Smooth muscle cell (in vitro differentiated cells): ENCODE measurements at regions not wholly inside any gene's neighbourhood (a gene's known extent, or its start where the extent isn't known, plus 50 kb on each side); places are given as distances from the start of the nearest gene placed in this dataset.

ENCODE experiments used
- DNase-seq: peaks from one replicate; lab custom pipeline; 2025; ENCODE audit not compliant: unreplicated experiment; lab: John Stamatoyannopoulos, UW
- H2AFZ ChIP-seq: fragments of 200-600 bp; sonication (generic); 2 replicates; pipeline ENCODE4 v1.6.0; 2016; ENCODE audit warnings: antibody characterized with exemption, low read depth, mild to moderate bottlenecking
- H3F3A ChIP-seq: fragments of 200-600 bp; sonication (generic); 2 replicates; pipeline ENCODE4 v1.6.0; 2017; ENCODE audit warnings: antibody characterized with exemption, low read depth
- H3K27ac ChIP-seq: fragments of 200-600 bp; sonication (generic); 2 replicates; pipeline ENCODE4 v1.5.1; 2016; ENCODE audit warnings: low read depth, mild to moderate bottlenecking
- H3K27me3 ChIP-seq: fragments of 200-600 bp; sonication (generic); 2 replicates; pipeline ENCODE4 v1.6.1; 2016; ENCODE audit warnings: low read depth, mild to moderate bottlenecking
- H3K36me3 ChIP-seq: fragments of 200-600 bp; sonication (generic); 2 replicates; pipeline ENCODE4 v1.5.1; 2016; ENCODE audit warnings: low read depth
- H3K4me1 ChIP-seq: fragments of 200-600 bp; sonication (generic); 2 replicates; pipeline ENCODE4 v1.5.1; 2016; ENCODE audit warnings: low read depth
- H3K4me2 ChIP-seq: fragments of 200-600 bp; sonication (generic); 2 replicates; pipeline ENCODE4 v1.6.0; 2016; ENCODE audit warnings: mild to moderate bottlenecking
- H3K4me3 ChIP-seq: fragments of 200-600 bp; sonication (generic); 2 replicates; pipeline ENCODE4 v1.5.1; 2016; ENCODE audit warnings: mild to moderate bottlenecking
- H3K79me2 ChIP-seq: fragments of 200-600 bp; sonication (generic); 2 replicates; pipeline ENCODE4 v1.6.0; 2016; ENCODE audit warnings: low read depth, mild to moderate bottlenecking
- H3K9ac ChIP-seq: fragments of 200-600 bp; sonication (generic); 2 replicates; pipeline ENCODE4 v1.6.0; 2016; ENCODE audit warnings: low read depth
- H3K9me3 ChIP-seq: fragments of 200-600 bp; sonication (generic); replicated peaks from 2 replicates; pipeline ENCODE4 v1.5.1; 2016; ENCODE audit warnings: low read depth
- H4K20me1 ChIP-seq: fragments of 200-600 bp; sonication (generic); 2 replicates; pipeline ENCODE4 v1.6.0; 2016; ENCODE audit warnings: low read depth
- WGBS: methylation state at CpG from one replicate; pipeline ENCODE4 v1.1.7; 2016; ENCODE audit warnings: low lambda C conversion rate; 5-methylcytosine and 5-hydroxymethylcytosine counted together
- TF ChIP-seq, protein P1 (sequence below): fragments of 200-600 bp; sonication (generic); IDR thresholded peaks from 2 replicates; pipeline ENCODE4 v1.5.1; 2017; ENCODE audit warnings: borderline replicate concordance, mild to moderate bottlenecking, antibody characterized with exemption; ENCODE audit not compliant: insufficient read depth, poor library complexity, severe bottlenecking

- Histone ChIP-seq H3K27me3 (peaks cover 11% of the 10 kb centered on the region), H3K79me2 (no peaks in the 10 kb centered on the region), H3K4me1 (peaks cover 5% of the 10 kb centered on the region), H3F3A (no peaks in the 10 kb centered on the region), H3K9me3 (no peaks in the 10 kb centered on the region), H4K20me1 (no peaks in the 10 kb centered on the region), H3K4me3 (no peak overlapping the region), H3K36me3 (no peaks in the 10 kb centered on the region), H3K4me2 (peak overlapping the region; percentile 30), H2AFZ (no peak overlapping the region), H3K9ac (peak overlapping the region; percentile 27), H3K27ac (peak overlapping the region; percentile 78)
- TF ChIP-seq, protein P1, sequence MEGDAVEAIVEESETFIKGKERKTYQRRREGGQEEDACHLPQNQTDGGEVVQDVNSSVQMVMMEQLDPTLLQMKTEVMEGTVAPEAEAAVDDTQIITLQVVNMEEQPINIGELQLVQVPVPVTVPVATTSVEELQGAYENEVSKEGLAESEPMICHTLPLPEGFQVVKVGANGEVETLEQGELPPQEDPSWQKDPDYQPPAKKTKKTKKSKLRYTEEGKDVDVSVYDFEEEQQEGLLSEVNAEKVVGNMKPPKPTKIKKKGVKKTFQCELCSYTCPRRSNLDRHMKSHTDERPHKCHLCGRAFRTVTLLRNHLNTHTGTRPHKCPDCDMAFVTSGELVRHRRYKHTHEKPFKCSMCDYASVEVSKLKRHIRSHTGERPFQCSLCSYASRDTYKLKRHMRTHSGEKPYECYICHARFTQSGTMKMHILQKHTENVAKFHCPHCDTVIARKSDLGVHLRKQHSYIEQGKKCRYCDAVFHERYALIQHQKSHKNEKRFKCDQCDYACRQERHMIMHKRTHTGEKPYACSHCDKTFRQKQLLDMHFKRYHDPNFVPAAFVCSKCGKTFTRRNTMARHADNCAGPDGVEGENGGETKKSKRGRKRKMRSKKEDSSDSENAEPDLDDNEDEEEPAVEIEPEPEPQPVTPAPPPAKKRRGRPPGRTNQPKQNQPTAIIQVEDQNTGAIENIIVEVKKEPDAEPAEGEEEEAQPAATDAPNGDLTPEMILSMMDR: no peak
- no peak for DNase-seq
- 6% methylated on average over 7 of the region's 7 CpGs for WGBS
Observed at GRCh38 chr2:138071720-138072719, 107.7 kb downstream of the HNMT start.

- no peak overlapping the region for H3K27ac ChIP-seq
- no peak overlapping the region for H3K9ac ChIP-seq
- TF ChIP-seq, protein P1: no peak
- 84% methylated on average over 3 of the region's 3 CpGs for WGBS
- H3K27me3 ChIP-seq: peaks cover 5% of the 10 kb centered on the region
- no peaks in the 10 kb centered on the region for H3F3A ChIP-seq
- no peaks in the 10 kb centered on the region for H3K4me1 ChIP-seq
- no peak for DNase-seq
- no peak overlapping the region for H3K4me3 ChIP-seq
- no peak overlapping the region for H2AFZ ChIP-seq
- H3K9me3 ChIP-seq: no peaks in the 10 kb centered on the region
- H3K4me2 ChIP-seq: no peak overlapping the region
- H3K79me2 ChIP-seq: no peaks in the 10 kb centered on the region
- no peaks in the 10 kb centered on the region for H3K36me3 ChIP-seq
- no peaks in the 10 kb centered on the region for H4K20me1 ChIP-seq
Observed at GRCh38 chr2:138078153-138078552, 113.9 kb downstream of the HNMT start.

DNA sequence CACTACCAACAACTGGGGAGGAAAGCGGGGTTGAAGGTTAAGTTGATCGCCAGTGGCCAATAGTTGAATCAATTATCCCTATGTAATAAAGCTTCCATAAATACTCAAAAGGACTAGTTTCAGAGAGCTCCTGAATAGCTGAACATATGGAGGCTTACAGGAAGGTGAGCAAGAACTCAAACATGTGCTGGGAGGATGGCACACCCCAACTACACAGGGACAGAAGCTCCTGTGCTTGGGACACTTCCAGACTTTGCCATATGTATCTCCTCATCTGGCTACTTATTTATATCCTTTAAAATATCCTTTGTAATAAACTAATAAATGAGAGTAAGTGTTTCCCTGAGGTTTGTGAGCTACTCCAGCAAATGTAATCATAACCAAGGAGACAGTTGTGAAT is 115.7 kb downstream of the HNMT start:
- Histone ChIP-seq H3K9me3 (no peaks in the 10 kb centered on the region), H3K27me3 (no peaks in the 10 kb centered on the region), H3K27ac (no peak overlapping the region), H3K4me1 (no peaks in the 10 kb centered on the region), H3K4me2 (no peak overlapping the region), H3K79me2 (no peaks in the 10 kb centered on the region), H4K20me1 (no peaks in the 10 kb centered on the region), H3K4me3 (no peak overlapping the region), H3K36me3 (no peaks in the 10 kb centered on the region), H3K9ac (no peak overlapping the region), H2AFZ (no peak overlapping the region), H3F3A (no peaks in the 10 kb centered on the region)
- WGBS: 88% methylated on average over 2 of the region's 2 CpGs
- TF ChIP-seq, protein P1: no peak
- no peak for DNase-seq
